Trophoblast cell (in vitro differentiated cells and primary cell): ENCODE measurements at regions not wholly inside any gene's neighbourhood (a gene's known extent, or its start where the extent isn't known, plus 50 kb on each side); places are given as distances from the start of the nearest gene placed in this dataset.

Experiments used
- DNase-seq, 2 donors: peaks; one replicate each; pipeline ENCODE4 v3.0.0-alpha.2; 2016
- H2AFZ ChIP-seq: 2 replicates; pipeline ENCODE4 v1.6.1; 2013; ENCODE audit warnings: low read length, moderate library complexity, mild to moderate bottlenecking; ENCODE audit not compliant: insufficient read depth, poor library complexity
- H2AK5ac ChIP-seq: 2 replicates; pipeline ENCODE4 v1.6.1; 2013; ENCODE audit warnings: mild to moderate bottlenecking, low read length
- H2BK120ac ChIP-seq: 2 replicates; pipeline ENCODE4 v1.6.1; 2013; ENCODE audit warnings: low read length, mild to moderate bottlenecking, moderate library complexity; ENCODE audit not compliant: insufficient read depth, poor library complexity
- H2BK12ac ChIP-seq: 2 replicates; pipeline ENCODE4 v1.6.1; 2013; ENCODE audit warnings: mild to moderate bottlenecking, low read length, moderate library complexity
- H2BK5ac ChIP-seq: 2 replicates; pipeline ENCODE4 v1.6.1; 2013; ENCODE audit warnings: low read length, low read depth, moderate library complexity, mild to moderate bottlenecking; ENCODE audit not compliant: poor library complexity
- H3K14ac ChIP-seq: 2 replicates; pipeline ENCODE4 v1.6.1; 2013; ENCODE audit warnings: mild to moderate bottlenecking, low read length
- H3K18ac ChIP-seq: 2 replicates; pipeline ENCODE4 v1.6.1; 2013; ENCODE audit warnings: mild to moderate bottlenecking, low read length
- H3K23ac ChIP-seq: 2 replicates; pipeline ENCODE4 v1.6.1; 2013; ENCODE audit warnings: low read length
- H3K27ac ChIP-seq: 2 replicates; pipeline ENCODE4 v1.5.1; 2013; ENCODE audit warnings: low read depth, mild to moderate bottlenecking, inconsistent platforms, low read length, moderate library complexity
- H3K27me3 ChIP-seq: 2 replicates; pipeline ENCODE4 v1.6.1; 2013; ENCODE audit warnings: inconsistent platforms, mild to moderate bottlenecking, low read length, moderate library complexity; ENCODE audit not compliant: insufficient read depth
- H3K36me3 ChIP-seq, 2 experiments: 1 replicate in 1 of 2; 2 replicates in 1 of 2; pipeline ENCODE4 v1.6.1; 2013; ENCODE audit warnings: low read length in 2 of 2, mild to moderate bottlenecking in 2 of 2, moderate library complexity in 1 of 2; ENCODE audit not compliant: insufficient read depth in 2 of 2, control insufficient read depth in 1 of 2
- H3K4ac ChIP-seq: 2 replicates; pipeline ENCODE4 v1.6.1; 2013; ENCODE audit warnings: low read depth, mild to moderate bottlenecking, low read length, moderate library complexity
- H3K4me1 ChIP-seq, 2 experiments: 1 replicate in 1 of 2; 2 replicates in 1 of 2; pipeline ENCODE4 v1.6.1; 2013; ENCODE audit warnings: low read length in 2 of 2, mild to moderate bottlenecking in 2 of 2, moderate library complexity in 1 of 2; ENCODE audit not compliant: insufficient read depth in 2 of 2, control insufficient read depth in 1 of 2
- H3K4me2 ChIP-seq: 2 replicates; pipeline ENCODE4 v1.6.1; 2013; ENCODE audit warnings: inconsistent platforms, mild to moderate bottlenecking, low read length, moderate library complexity
- H3K4me3 ChIP-seq: 2 replicates; pipeline ENCODE4 v1.5.1; 2013; ENCODE audit warnings: mild to moderate bottlenecking, low read depth, low read length, inconsistent platforms
- H3K79me1 ChIP-seq: one replicate; pipeline ENCODE4 v1.6.1; 2013; ENCODE audit warnings: low read length
- H3K79me2 ChIP-seq: 2 replicates; pipeline ENCODE4 v1.6.1; 2013; ENCODE audit warnings: low read length, mild to moderate bottlenecking; ENCODE audit not compliant: control insufficient read depth, insufficient read depth, poor library complexity
- H3K9ac ChIP-seq: 2 replicates; pipeline ENCODE4 v1.6.1; 2013; ENCODE audit warnings: mild to moderate bottlenecking, low read length
- H3K9me3 ChIP-seq: 2 replicates; pipeline ENCODE4 v1.6.1; 2013; ENCODE audit warnings: low read depth, mild to moderate bottlenecking, control low read depth, inconsistent platforms, low read length; ENCODE audit not compliant: insufficient read depth
- H4K12ac ChIP-seq: 2 replicates; pipeline ENCODE4 v1.6.1; 2013; ENCODE audit warnings: low read depth, mild to moderate bottlenecking, low read length, moderate library complexity
- H4K8ac ChIP-seq: 2 replicates; pipeline ENCODE4 v1.6.1; 2013; ENCODE audit warnings: low read depth, mild to moderate bottlenecking, low read length, moderate library complexity
- H4K91ac ChIP-seq: one replicate; pipeline ENCODE4 v1.6.1; 2013; ENCODE audit warnings: low read depth, mild to moderate bottlenecking, low read length, moderate library complexity
- WGBS: extraction: QIAGEN DNeasy Blood & Tissue Kit; methylation state at CpG from one replicate; pipeline ENCODE4 v1.1.7; 2013; ENCODE audit warnings: missing lambda C conversion rate; ENCODE audit not compliant: insufficient read length, insufficient coverage; ENCODE audit errors: extremely low coverage; 5-methylcytosine and 5-hydroxymethylcytosine counted together

DNA sequence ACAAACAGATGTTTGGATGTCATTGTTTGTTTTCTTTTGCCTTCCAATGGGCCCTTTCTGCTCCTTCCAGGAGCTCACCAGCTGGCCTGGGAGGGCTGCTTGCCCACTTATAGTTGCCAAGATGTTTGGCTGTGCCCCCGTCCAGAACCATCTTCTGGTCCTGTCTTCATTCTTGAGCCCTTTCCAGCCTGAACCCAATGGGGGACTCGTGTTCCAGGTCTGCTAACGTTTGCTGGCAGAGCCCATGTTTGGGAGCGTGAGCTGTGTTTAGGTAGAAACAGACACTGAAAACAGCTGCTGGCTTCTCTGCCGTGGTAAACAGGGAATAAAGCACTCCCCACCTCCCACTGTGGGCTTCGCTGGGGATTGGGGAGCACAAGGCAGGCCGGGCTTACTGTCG is 83.2 kb upstream of the SYT13 start:
- DNase-seq: no peak
- H3K27ac ChIP-seq: no peak overlapping the region
- no peaks in the 10 kb centered on the region for H3K27me3 ChIP-seq
- no peak overlapping the region for H3K23ac ChIP-seq
- no peak overlapping the region for H2BK12ac ChIP-seq
- no peaks in the 10 kb centered on the region for H3K4me1 ChIP-seq
- H3K18ac ChIP-seq: no peak overlapping the region
- no peaks in the 10 kb centered on the region for H3K9me3 ChIP-seq
- no peak overlapping the region for H4K91ac ChIP-seq
- no peaks in the 10 kb centered on the region for H3K36me3 ChIP-seq
- no peak overlapping the region for H4K12ac ChIP-seq
- H4K8ac ChIP-seq: no peak overlapping the region
- H2AFZ ChIP-seq: no peak overlapping the region
- H3K79me2 ChIP-seq: no peaks in the 10 kb centered on the region
- H3K4me3 ChIP-seq: no peak overlapping the region
- no peak overlapping the region for H3K4ac ChIP-seq
- H2AK5ac ChIP-seq: no peak overlapping the region
- no peaks in the 10 kb centered on the region for H3K79me1 ChIP-seq
- WGBS: no CpG with 5 or more reads among the region's 8 CpGs
- H2BK5ac ChIP-seq: no peak overlapping the region
- H2BK120ac ChIP-seq: no peak overlapping the region
- no peak overlapping the region for H3K14ac ChIP-seq
- H3K9ac ChIP-seq: no peak overlapping the region
- H3K4me2 ChIP-seq: no peak overlapping the region

- no peak overlapping the region for H2AK5ac ChIP-seq
- H4K91ac ChIP-seq: no peak overlapping the region
- no peaks in the 10 kb centered on the region for H3K79me2 ChIP-seq
- no peak overlapping the region for H2BK12ac ChIP-seq
- H3K23ac ChIP-seq: no peak overlapping the region
- no peaks in the 10 kb centered on the region for H3K9me3 ChIP-seq
- no peak overlapping the region for H2BK120ac ChIP-seq
- H4K12ac ChIP-seq: no peak overlapping the region
- no peaks in the 10 kb centered on the region for H3K4me1 ChIP-seq
- no peak overlapping the region for H2AFZ ChIP-seq
- no peak overlapping the region for H4K8ac ChIP-seq
- DNase-seq: no peak
- H3K4me3 ChIP-seq: no peak overlapping the region
- H3K18ac ChIP-seq: no peak overlapping the region
- H3K79me1 ChIP-seq: no peaks in the 10 kb centered on the region
- H3K14ac ChIP-seq: no peak overlapping the region
- no peak overlapping the region for H3K27ac ChIP-seq
- H3K27me3 ChIP-seq: no peaks in the 10 kb centered on the region
- no CpG with 5 or more reads among the region's 5 CpGs for WGBS
- no peak overlapping the region for H3K4ac ChIP-seq
- H3K36me3 ChIP-seq: no peaks in the 10 kb centered on the region
- no peak overlapping the region for H3K4me2 ChIP-seq
- no peak overlapping the region for H2BK5ac ChIP-seq
- no peak overlapping the region for H3K9ac ChIP-seq
These were observed 82.6 kb upstream of the SYT13 start for GRCh38 chr11:45368697-45369096.

- no peak overlapping the region for H4K91ac ChIP-seq
- no peak overlapping the region for H3K9ac ChIP-seq
- no peaks in the 10 kb centered on the region for H3K9me3 ChIP-seq
- no peak overlapping the region for H2AFZ ChIP-seq
- no peak overlapping the region for H2BK12ac ChIP-seq
- H3K79me2 ChIP-seq: no peaks in the 10 kb centered on the region
- H3K27me3 ChIP-seq: no peaks in the 10 kb centered on the region
- no peak overlapping the region for H2BK5ac ChIP-seq
- no peak overlapping the region for H3K4ac ChIP-seq
- H3K36me3 ChIP-seq: no peaks in the 10 kb centered on the region
- H3K4me3 ChIP-seq: no peak overlapping the region
- H3K79me1 ChIP-seq: no peaks in the 10 kb centered on the region
- H3K18ac ChIP-seq: no peak overlapping the region
- H3K4me2 ChIP-seq: no peak overlapping the region
- WGBS: no CpG with 5 or more reads among the region's 7 CpGs
- no peak for DNase-seq
- H4K8ac ChIP-seq: no peak overlapping the region
- no peak overlapping the region for H2BK120ac ChIP-seq
- H3K14ac ChIP-seq: no peak overlapping the region
- H4K12ac ChIP-seq: no peak overlapping the region
- no peak overlapping the region for H3K23ac ChIP-seq
- H2AK5ac ChIP-seq: no peak overlapping the region
- no peaks in the 10 kb centered on the region for H3K4me1 ChIP-seq
- no peak overlapping the region for H3K27ac ChIP-seq
These were observed 80.6 kb upstream of the SYT13 start for GRCh38 chr11:45366619-45367190.

DNA sequence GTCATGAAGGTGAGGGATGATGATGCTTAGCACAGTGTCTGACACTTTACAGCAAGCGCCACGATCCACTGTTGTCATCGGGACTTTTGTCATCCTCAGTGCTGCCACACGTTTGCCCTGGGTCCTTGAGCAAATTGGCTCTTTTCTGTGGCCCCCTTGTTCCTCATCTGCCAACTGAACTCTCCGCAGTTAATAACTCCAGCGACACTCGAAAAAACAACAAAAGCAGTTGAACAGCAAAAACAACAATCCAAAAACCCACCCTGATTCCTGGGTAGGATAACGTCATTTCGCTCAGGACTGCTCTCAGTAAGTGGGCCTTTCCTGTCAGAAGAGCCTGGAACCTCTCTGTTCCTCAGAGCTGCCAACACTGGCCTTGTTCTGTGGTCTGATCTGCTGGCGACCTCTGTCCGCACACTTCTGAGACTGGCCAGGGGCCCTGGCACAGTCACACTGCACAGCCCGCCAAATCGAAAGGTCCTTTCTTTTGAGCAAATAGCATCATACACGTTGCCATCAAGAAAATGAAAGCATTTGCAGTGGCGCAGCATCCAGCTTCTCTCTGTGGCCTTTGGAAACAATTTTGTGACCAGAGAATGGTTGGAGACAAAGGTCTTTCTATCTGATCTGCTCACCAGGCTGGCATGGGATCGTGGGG is 79.9 kb upstream of the SYT13 start:
- H2AFZ ChIP-seq: no peak overlapping the region
- no peaks in the 10 kb centered on the region for H3K79me2 ChIP-seq
- no peak overlapping the region for H4K12ac ChIP-seq
- no peak overlapping the region for H3K4me3 ChIP-seq
- no peaks in the 10 kb centered on the region for H3K27me3 ChIP-seq
- H3K18ac ChIP-seq: no peak overlapping the region
- H2BK120ac ChIP-seq: no peak overlapping the region
- DNase-seq: no peak
- H3K79me1 ChIP-seq: no peaks in the 10 kb centered on the region
- H3K36me3 ChIP-seq: no peaks in the 10 kb centered on the region
- no CpG with 5 or more reads among the region's 16 CpGs for WGBS
- no peak overlapping the region for H4K91ac ChIP-seq
- no peak overlapping the region for H2BK5ac ChIP-seq
- no peaks in the 10 kb centered on the region for H3K9me3 ChIP-seq
- no peak overlapping the region for H2AK5ac ChIP-seq
- no peaks in the 10 kb centered on the region for H3K4me1 ChIP-seq
- no peak overlapping the region for H3K4ac ChIP-seq
- H3K4me2 ChIP-seq: no peak overlapping the region
- H3K27ac ChIP-seq: no peak overlapping the region
- H2BK12ac ChIP-seq: no peak overlapping the region
- no peak overlapping the region for H3K23ac ChIP-seq
- no peak overlapping the region for H3K9ac ChIP-seq
- H4K8ac ChIP-seq: no peak overlapping the region
- no peak overlapping the region for H3K14ac ChIP-seq
